A549 (cell line): ENCODE measurements at regions not wholly inside any gene's neighbourhood (a gene's known extent, or its start where the extent isn't known, plus 50 kb on each side); places are given as distances from the start of the nearest gene placed in this dataset.
A peak's percentile ranks its signal among the peaks of the same experiment; 100 is the strongest.

Experiments used
- ATAC-seq, 2 experiments: fragments of 200-7000 bp in 1 of 2; fragments of >200 bp in 1 of 2; cut with Nextera tagmentation in 1 of 2; cut with Tn5 transposase in 1 of 2; 3 replicates each; pipeline versions ENCODE4 v1.8.0 to v1.9.1; 2018 to 2020; ENCODE audit warnings: mild to moderate bottlenecking in 1 of 2, moderate library complexity in 1 of 2
- CTCF ChIA-PET: fragments of 300-600 bp; sonication (Branson Sonifier 250); formaldehyde crosslinking; extraction: SDS; loops from one replicate; lab custom pipeline; 2021; ENCODE audit warnings: antibody characterized with exemption, inconsistent platforms; lab: Yijun Ruan, JAX
- POLR2A ChIA-PET: fragments of 350-600 bp; formaldehyde crosslinking; extraction: SDS; loops from one replicate; lab custom pipeline; 2021; ENCODE audit warnings: antibody characterized with exemption, inconsistent platforms; lab: Yijun Ruan, JAX
- DNase-seq, 2 experiments: peaks; one replicate each; pipeline versions ENCODE4 v3.0.0 to v3.0.0-alpha.2; 2011 to 2016; ENCODE audit warnings: low read depth in 1 of 2, low spot score in 1 of 2
- FAIRE-seq: peaks from 2 replicates; lab custom pipeline; 2011; peaks lifted over from hg19 to GRCh38; lab: Jason Lieb, UNC
- H3K27ac ChIP-seq, 2 experiments: fragments of >200 bp; sonication (Bioruptor Twin); formaldehyde crosslinking; 3 replicates each; pipeline ENCODE4 v1.5.1; 2016 to 2017
- H3K4me1 ChIP-seq: fragments of >200 bp; sonication (Bioruptor Twin); formaldehyde crosslinking; 3 replicates; pipeline ENCODE4 v1.6.1; 2016
- H3K4me2 ChIP-seq: fragments of >200 bp; sonication (Bioruptor Twin); formaldehyde crosslinking; 3 replicates; pipeline ENCODE4 v1.6.1; 2016
- H3K4me3 ChIP-seq: fragments of >200 bp; sonication (Bioruptor Twin); formaldehyde crosslinking; 3 replicates; pipeline ENCODE4 v1.5.1; 2016
- H3K9me3 ChIP-seq: fragments of >200 bp; sonication (Bioruptor Twin); formaldehyde crosslinking; 3 replicates; pipeline ENCODE4 v1.6.1; 2016
- CEBPB ChIP-seq, 2 experiments: fragments of >200 bp in 1 of 2; sonication (Bioruptor Twin) in 1 of 2; formaldehyde crosslinking in 1 of 2; IDR thresholded peaks; 2 replicates each; pipeline ENCODE4 v1.6.1; 2012 to 2016
- CHD4 ChIP-seq: fragments of 200-600 bp; sonication (generic); IDR thresholded peaks from 2 replicates; pipeline ENCODE4 v1.6.1; 2016; ENCODE audit warnings: antibody characterized with exemption, mild to moderate bottlenecking, borderline replicate concordance
- EHMT2 ChIP-seq: fragments of 200-600 bp; sonication (generic); IDR thresholded peaks from 2 replicates; pipeline ENCODE4 v1.6.1; 2016; ENCODE audit warnings: antibody characterized with exemption, low read depth, mild to moderate bottlenecking, moderate library complexity
- EP300 ChIP-seq, 2 experiments: fragments of >200 bp; sonication (Bioruptor Twin); formaldehyde crosslinking; IDR thresholded peaks; 2 replicates in 1 of 2; 3 replicates in 1 of 2; pipeline ENCODE4 v1.6.1; 2016 to 2017
- FOSB ChIP-seq: fragments of 250-450 bp; sonication (Bioruptor Pico); IDR thresholded peaks from 2 replicates; pipeline ENCODE4 v1.5.0; 2020; ENCODE audit warnings: mild to moderate bottlenecking, moderate library complexity
- FOSL2 ChIP-seq, 2 experiments: fragments of 450-650 bp in 1 of 2; fragments of >200 bp in 1 of 2; sonication (Bioruptor Twin) in 1 of 2; formaldehyde crosslinking; IDR thresholded peaks; 2 replicates each; pipeline versions ENCODE4 v1.5.0 to v1.6.1; 2016 to 2020; ENCODE audit warnings: mild to moderate bottlenecking in 1 of 2, moderate library complexity in 1 of 2
- FOXS1 ChIP-seq: fragments of 250-450 bp; sonication (Bioruptor Pico); IDR thresholded peaks from 2 replicates; pipeline ENCODE4 v1.5.0; 2020; ENCODE audit warnings: mild to moderate bottlenecking, moderate library complexity
- MAFK ChIP-seq: fragments of 450-650 bp; IDR thresholded peaks from 2 replicates; pipeline ENCODE4 v1.6.1; 2014; ENCODE audit not compliant: partially characterized antibody
- NR3C1 ChIP-seq: fragments of >200 bp; sonication (Bioruptor Twin); formaldehyde crosslinking; IDR thresholded peaks from 3 replicates; pipeline ENCODE4 v1.6.1; 2017
- PHF8 ChIP-seq: fragments of 200-600 bp; sonication (generic); IDR thresholded peaks from 2 replicates; pipeline ENCODE4 v1.6.1; 2016; ENCODE audit warnings: low read depth, mild to moderate bottlenecking, antibody characterized with exemption, moderate library complexity, borderline replicate concordance
- POLR2A ChIP-seq: IDR thresholded peaks from 2 replicates; pipeline ENCODE4 v1.6.1; 2012; ENCODE audit warnings: mild to moderate bottlenecking, low read length
- POLR2AphosphoS2 ChIP-seq: conservative IDR thresholded peaks from 2 replicates; pipeline ENCODE4 v1.6.1; 2012; ENCODE audit warnings: low read length, improper control_type of control experiment, inconsistent platforms
- RCOR1 ChIP-seq: fragments of 150-350 bp; IDR thresholded peaks from 2 replicates; pipeline ENCODE4 v1.6.1; 2014; ENCODE audit warnings: antibody characterized with exemption, low read length, low read depth
- RNF2 ChIP-seq: fragments of 200-600 bp; sonication (generic); IDR thresholded peaks from 2 replicates; pipeline ENCODE4 v1.6.1; 2016; ENCODE audit warnings: low read depth, mild to moderate bottlenecking, antibody characterized with exemption, moderate library complexity, borderline replicate concordance
- SMC3 ChIP-seq: fragments of >200 bp; sonication (Bioruptor Twin); formaldehyde crosslinking; IDR thresholded peaks from 3 replicates; pipeline ENCODE4 v1.6.1; 2018; ENCODE audit warnings: inconsistent platforms
- TFCP2L1 ChIP-seq: fragments of 250-450 bp; sonication (Bioruptor Pico); IDR thresholded peaks from 2 replicates; pipeline ENCODE4 v1.5.0; 2021; ENCODE audit warnings: mild to moderate bottlenecking
- TP53 ChIP-seq: fragments of 250-450 bp; sonication (Bioruptor Pico); IDR thresholded peaks from 2 replicates; pipeline ENCODE4 v1.5.0; 2021; ENCODE audit warnings: mild to moderate bottlenecking, moderate library complexity
- ZC3H11A ChIP-seq: fragments of 450-650 bp; IDR thresholded peaks from 2 replicates; pipeline ENCODE4 v1.6.1; 2014; ENCODE audit warnings: antibody characterized with exemption, mild to moderate bottlenecking
- ZFP36 ChIP-seq: fragments of 450-650 bp; IDR thresholded peaks from 2 replicates; pipeline ENCODE4 v1.6.1; 2014; ENCODE audit warnings: borderline replicate concordance; ENCODE audit not compliant: partially characterized antibody
- ZNF302 ChIP-seq: fragments of 250-450 bp; sonication (Bioruptor Pico); IDR thresholded peaks from 2 replicates; pipeline ENCODE4 v1.9.0; 2021; ENCODE audit warnings: inconsistent platforms, mild to moderate bottlenecking, moderate library complexity
- ZSCAN20 ChIP-seq: fragments of 250-450 bp; sonication (Bioruptor Pico); IDR thresholded peaks from 2 replicates; pipeline ENCODE4 v1.8.0; 2022; ENCODE audit warnings: mild to moderate bottlenecking, moderate library complexity
- WGBS: methylation state at CpG from one replicate; pipeline ENCODE4 v1.1.6; 2017; ENCODE audit errors: missing lambda C conversion rate; 5-methylcytosine and 5-hydroxymethylcytosine counted together
- TF ChIP-seq, protein P1 (sequence below): fragments of 250-450 bp; sonication (Bioruptor Pico); IDR thresholded peaks from 2 replicates; pipeline ENCODE4 v1.5.0; 2021; ENCODE audit warnings: mild to moderate bottlenecking, moderate library complexity, borderline replicate concordance
- TF ChIP-seq, protein P2 (sequence below): fragments of >200 bp; sonication (Bioruptor Twin); formaldehyde crosslinking; IDR thresholded peaks from 3 replicates; pipeline ENCODE4 v1.5.1; 2016
- TF ChIP-seq, protein P3 (sequence below): IDR thresholded peaks from 2 replicates; pipeline ENCODE4 v1.6.1; 2012; ENCODE audit warnings: low read depth, borderline replicate concordance
- TF ChIP-seq, protein P4 (sequence below): fragments of >200 bp; sonication (Bioruptor Twin); formaldehyde crosslinking; IDR thresholded peaks from 2 replicates; pipeline ENCODE4 v1.6.1; 2016
- TF ChIP-seq, protein P5 (sequence below): fragments of >200 bp; sonication (Bioruptor Twin); formaldehyde crosslinking; IDR thresholded peaks from 3 replicates; pipeline ENCODE4 v1.6.1; 2016
- TF ChIP-seq, protein P6 (sequence below): fragments of 250-450 bp; sonication (Bioruptor Pico); IDR thresholded peaks from 2 replicates; pipeline ENCODE4 v1.5.0; 2020; ENCODE audit warnings: low read depth, mild to moderate bottlenecking, moderate library complexity
- TF ChIP-seq, protein P7 (sequence below): fragments of 200-600 bp; sonication (generic); IDR thresholded peaks from 2 replicates; pipeline ENCODE4 v1.6.1; 2016; ENCODE audit warnings: antibody characterized with exemption, mild to moderate bottlenecking, moderate library complexity

DNA sequence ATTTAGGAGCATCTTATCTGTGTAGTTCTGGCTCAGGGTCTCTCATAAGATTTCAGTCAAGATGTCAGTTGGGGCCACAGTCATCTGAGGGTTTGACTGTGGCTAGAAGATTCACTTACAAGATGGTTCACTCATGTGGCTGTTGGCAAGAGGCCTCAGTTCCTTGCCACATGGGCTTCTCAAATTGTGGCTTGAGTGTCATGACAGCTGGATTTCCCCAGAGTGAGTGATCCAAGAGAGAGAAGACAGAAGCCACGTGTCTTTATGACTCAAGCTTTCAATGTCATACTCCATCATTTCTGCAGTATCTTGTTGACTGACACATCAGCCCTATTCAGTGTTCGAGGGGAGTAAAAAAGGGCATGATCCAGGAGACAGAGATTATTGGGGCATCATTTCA is 131.3 kb upstream of the AP1S2 start:
- TF ChIP-seq FOSB (CRISPR knock-in tag) (no peak), PHF8 (no peak), MAFK (no peak), EP300 (IDR thresholded peaks at IDR 0.05) (no peak), POLR2A (no peak), EHMT2 (no peak), ZSCAN20 (no peak), TP53 (no peak), RNF2 (no peak), NR3C1 (no peak), FOSL2 (IDR thresholded peaks at IDR 0.05) (no peak), FOSL2 (CRISPR knock-in tag; IDR thresholded peaks at IDR 0.05) (no peak), CHD4 (no peak), FOXS1 (CRISPR knock-in tag) (no peak), RCOR1 (no peak)
- TF ChIP-seq, protein P1, sequence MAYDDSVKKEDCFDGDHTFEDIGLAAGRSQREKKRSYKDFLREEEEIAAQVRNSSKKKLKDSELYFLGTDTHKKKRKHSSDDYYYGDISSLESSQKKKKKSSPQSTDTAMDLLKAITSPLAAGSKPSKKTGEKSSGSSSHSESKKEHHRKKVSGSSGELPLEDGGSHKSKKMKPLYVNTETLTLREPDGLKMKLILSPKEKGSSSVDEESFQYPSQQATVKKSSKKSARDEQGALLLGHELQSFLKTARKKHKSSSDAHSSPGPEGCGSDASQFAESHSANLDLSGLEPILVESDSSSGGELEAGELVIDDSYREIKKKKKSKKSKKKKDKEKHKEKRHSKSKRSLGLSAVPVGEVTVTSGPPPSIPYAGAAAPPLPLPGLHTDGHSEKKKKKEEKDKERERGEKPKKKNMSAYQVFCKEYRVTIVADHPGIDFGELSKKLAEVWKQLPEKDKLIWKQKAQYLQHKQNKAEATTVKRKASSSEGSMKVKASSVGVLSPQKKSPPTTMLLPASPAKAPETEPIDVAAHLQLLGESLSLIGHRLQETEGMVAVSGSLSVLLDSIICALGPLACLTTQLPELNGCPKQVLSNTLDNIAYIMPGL (CRISPR knock-in tag): no peak
- TF ChIP-seq, protein P2, sequence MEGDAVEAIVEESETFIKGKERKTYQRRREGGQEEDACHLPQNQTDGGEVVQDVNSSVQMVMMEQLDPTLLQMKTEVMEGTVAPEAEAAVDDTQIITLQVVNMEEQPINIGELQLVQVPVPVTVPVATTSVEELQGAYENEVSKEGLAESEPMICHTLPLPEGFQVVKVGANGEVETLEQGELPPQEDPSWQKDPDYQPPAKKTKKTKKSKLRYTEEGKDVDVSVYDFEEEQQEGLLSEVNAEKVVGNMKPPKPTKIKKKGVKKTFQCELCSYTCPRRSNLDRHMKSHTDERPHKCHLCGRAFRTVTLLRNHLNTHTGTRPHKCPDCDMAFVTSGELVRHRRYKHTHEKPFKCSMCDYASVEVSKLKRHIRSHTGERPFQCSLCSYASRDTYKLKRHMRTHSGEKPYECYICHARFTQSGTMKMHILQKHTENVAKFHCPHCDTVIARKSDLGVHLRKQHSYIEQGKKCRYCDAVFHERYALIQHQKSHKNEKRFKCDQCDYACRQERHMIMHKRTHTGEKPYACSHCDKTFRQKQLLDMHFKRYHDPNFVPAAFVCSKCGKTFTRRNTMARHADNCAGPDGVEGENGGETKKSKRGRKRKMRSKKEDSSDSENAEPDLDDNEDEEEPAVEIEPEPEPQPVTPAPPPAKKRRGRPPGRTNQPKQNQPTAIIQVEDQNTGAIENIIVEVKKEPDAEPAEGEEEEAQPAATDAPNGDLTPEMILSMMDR: no peak
- TF ChIP-seq, protein P3, sequence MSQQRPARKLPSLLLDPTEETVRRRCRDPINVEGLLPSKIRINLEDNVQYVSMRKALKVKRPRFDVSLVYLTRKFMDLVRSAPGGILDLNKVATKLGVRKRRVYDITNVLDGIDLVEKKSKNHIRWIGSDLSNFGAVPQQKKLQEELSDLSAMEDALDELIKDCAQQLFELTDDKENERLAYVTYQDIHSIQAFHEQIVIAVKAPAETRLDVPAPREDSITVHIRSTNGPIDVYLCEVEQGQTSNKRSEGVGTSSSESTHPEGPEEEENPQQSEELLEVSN: no peak
- TF ChIP-seq, protein P4, sequence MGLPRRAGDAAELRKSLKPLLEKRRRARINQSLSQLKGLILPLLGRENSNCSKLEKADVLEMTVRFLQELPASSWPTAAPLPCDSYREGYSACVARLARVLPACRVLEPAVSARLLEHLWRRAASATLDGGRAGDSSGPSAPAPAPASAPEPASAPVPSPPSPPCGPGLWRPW: no peak
- TF ChIP-seq, protein P5, sequence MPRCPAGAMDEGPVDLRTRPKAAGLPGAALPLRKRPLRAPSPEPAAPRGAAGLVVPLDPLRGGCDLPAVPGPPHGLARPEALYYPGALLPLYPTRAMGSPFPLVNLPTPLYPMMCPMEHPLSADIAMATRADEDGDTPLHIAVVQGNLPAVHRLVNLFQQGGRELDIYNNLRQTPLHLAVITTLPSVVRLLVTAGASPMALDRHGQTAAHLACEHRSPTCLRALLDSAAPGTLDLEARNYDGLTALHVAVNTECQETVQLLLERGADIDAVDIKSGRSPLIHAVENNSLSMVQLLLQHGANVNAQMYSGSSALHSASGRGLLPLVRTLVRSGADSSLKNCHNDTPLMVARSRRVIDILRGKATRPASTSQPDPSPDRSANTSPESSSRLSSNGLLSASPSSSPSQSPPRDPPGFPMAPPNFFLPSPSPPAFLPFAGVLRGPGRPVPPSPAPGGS: no peak
- FAIRE-seq (no peak), DNase-seq (no peak), ATAC-seq (no peak)
- Histone ChIP-seq H3K4me3 (no peak overlapping the region), H3K4me1 (no peaks in the 10 kb centered on the region), H3K4me2 (no peak overlapping the region), H3K27ac (no peak overlapping the region), H3K9me3 (no peaks in the 10 kb centered on the region)
- WGBS: 31% methylated on average over 2 of the region's 2 CpGs
- ChIA-PET POLR2A (no interaction called here), CTCF (no interaction called here)

DNA sequence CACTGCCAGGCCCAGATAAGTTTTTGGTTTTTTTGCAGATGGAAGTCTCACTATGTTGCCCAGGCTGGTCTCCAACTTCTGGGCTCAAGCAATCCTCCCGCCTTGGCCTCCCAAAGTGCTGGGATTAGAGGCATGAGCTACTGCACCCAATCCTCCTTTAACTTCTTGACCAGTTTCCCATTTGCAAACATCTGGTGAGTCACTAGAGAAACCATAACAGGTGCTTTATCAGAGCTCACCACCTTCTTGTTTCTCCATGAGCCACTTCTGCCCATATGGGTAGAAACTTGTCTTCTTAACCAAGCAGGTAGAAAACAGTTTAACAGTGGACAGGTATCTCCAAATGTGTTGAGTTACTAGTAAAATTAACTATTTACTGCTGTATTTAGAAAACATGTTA is 128.4 kb upstream of the AP1S2 start:
- Histone ChIP-seq H3K9me3 (no peaks in the 10 kb centered on the region), H3K27ac (no peak overlapping the region), H3K4me1 (no peaks in the 10 kb centered on the region), H3K4me3 (no peak overlapping the region), H3K4me2 (no peak overlapping the region)
- FAIRE-seq (peak; percentile 43), ATAC-seq (no peak), DNase-seq (no peak)
- ChIA-PET CTCF (interaction anchor here (0.6 to 0.9 kb wide), 2 partner anchors 35 to 134 kb away, joined by 3 to 4 read pairs; no protein-coding TSS in a partner anchor), POLR2A (no interaction called here)
- 100% methylated on average over 1 of the region's 1 CpG for WGBS
- TF ChIP-seq, protein P6, sequence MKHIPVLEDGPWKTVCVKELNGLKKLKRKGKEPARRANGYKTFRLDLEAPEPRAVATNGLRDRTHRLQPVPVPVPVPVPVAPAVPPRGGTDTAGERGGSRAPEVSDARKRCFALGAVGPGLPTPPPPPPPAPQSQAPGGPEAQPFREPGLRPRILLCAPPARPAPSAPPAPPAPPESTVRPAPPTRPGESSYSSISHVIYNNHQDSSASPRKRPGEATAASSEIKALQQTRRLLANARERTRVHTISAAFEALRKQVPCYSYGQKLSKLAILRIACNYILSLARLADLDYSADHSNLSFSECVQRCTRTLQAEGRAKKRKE (CRISPR knock-in tag): no peak
- TF ChIP-seq POLR2AphosphoS2: no peak
- no peak for TF ChIP-seq ZC3H11A
- no peak for TF ChIP-seq ZFP36
- TF ChIP-seq CEBPB (IDR thresholded peaks at IDR 0.05): no peak
- no peak for TF ChIP-seq PHF8
- TF ChIP-seq, protein P7, sequence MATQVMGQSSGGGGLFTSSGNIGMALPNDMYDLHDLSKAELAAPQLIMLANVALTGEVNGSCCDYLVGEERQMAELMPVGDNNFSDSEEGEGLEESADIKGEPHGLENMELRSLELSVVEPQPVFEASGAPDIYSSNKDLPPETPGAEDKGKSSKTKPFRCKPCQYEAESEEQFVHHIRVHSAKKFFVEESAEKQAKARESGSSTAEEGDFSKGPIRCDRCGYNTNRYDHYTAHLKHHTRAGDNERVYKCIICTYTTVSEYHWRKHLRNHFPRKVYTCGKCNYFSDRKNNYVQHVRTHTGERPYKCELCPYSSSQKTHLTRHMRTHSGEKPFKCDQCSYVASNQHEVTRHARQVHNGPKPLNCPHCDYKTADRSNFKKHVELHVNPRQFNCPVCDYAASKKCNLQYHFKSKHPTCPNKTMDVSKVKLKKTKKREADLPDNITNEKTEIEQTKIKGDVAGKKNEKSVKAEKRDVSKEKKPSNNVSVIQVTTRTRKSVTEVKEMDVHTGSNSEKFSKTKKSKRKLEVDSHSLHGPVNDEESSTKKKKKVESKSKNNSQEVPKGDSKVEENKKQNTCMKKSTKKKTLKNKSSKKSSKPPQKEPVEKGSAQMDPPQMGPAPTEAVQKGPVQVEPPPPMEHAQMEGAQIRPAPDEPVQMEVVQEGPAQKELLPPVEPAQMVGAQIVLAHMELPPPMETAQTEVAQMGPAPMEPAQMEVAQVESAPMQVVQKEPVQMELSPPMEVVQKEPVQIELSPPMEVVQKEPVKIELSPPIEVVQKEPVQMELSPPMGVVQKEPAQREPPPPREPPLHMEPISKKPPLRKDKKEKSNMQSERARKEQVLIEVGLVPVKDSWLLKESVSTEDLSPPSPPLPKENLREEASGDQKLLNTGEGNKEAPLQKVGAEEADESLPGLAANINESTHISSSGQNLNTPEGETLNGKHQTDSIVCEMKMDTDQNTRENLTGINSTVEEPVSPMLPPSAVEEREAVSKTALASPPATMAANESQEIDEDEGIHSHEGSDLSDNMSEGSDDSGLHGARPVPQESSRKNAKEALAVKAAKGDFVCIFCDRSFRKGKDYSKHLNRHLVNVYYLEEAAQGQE: no peak
- no peak for TF ChIP-seq SMC3
- no peak for TF ChIP-seq MAFK
- TF ChIP-seq TFCP2L1 (CRISPR knock-in tag): no peak
- no peak for TF ChIP-seq ZNF302 (CRISPR knock-in tag)
- TF ChIP-seq, protein P3: no peak
